Mesothelial cell of epicardium (in vitro differentiated cells): ENCODE measurements at regions not wholly inside any gene's neighbourhood (a gene's known extent, or its start where the extent isn't known, plus 50 kb on each side); places are given as distances from the start of the nearest gene placed in this dataset.
A peak's percentile ranks its signal among the peaks of the same experiment; 100 is the strongest.

Experiments
- DNase-seq, 2 experiments: peaks; one replicate each; pipeline ENCODE4 v3.0.0; 2021; ENCODE audit warnings: low spot score in 2 of 2; ENCODE audit not compliant: unreplicated experiment in 2 of 2
- H3K27ac Mint-ChIP-seq: 2 replicates; pipeline ENCODE4 v1.8.0; 2021; ENCODE audit warnings: mixed read lengths
- H3K27me3 Mint-ChIP-seq: 2 replicates; pipeline ENCODE4 v1.8.0; 2021; ENCODE audit warnings: low read depth, mixed read lengths
- H3K36me3 Mint-ChIP-seq: 2 replicates; pipeline ENCODE4 v1.8.0; 2021; ENCODE audit warnings: mixed read lengths
- H3K4me1 Mint-ChIP-seq: 2 replicates; pipeline ENCODE4 v1.8.0; 2021; ENCODE audit warnings: mixed read lengths
- H3K4me3 Mint-ChIP-seq: 2 replicates; pipeline ENCODE4 v1.8.0; 2021; ENCODE audit warnings: mild to moderate bottlenecking, moderate library complexity, mixed read lengths
- H3K9me3 Mint-ChIP-seq: 2 replicates; pipeline ENCODE4 v1.8.0; 2021; ENCODE audit warnings: mixed read lengths
- CTCF ChIP-seq: fragments of 200-600 bp; sonication (generic); IDR thresholded peaks from one replicate; pipeline ENCODE4 v1.5.0; 2021; ENCODE audit warnings: antibody characterized with exemption; ENCODE audit not compliant: unreplicated experiment

DNA sequence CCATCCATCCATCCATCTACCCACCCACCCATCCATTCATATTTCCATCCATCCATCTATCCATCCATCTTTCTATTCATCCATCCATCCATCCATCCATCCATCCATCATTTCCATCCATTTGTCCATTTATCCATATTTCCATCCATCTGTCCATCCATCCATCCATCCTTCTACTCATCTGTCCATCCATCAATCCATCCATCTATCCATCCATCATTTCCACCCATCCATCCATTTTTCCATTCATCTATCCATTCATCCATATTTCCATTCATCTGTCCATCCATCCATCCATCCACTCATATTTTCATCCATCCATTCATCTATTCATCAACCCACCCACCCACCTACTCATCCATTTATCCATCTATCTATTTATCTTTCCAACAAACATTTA lies 229.6 kb downstream of the TEX29 start:
- H3K4me1 Mint-ChIP-seq = no peaks in the 10 kb centered on the region
- H3K9me3 Mint-ChIP-seq = peaks cover 6% of the 10 kb centered on the region
- H3K27ac Mint-ChIP-seq = no peak overlapping the region
- no peaks in the 10 kb centered on the region for H3K36me3 Mint-ChIP-seq
- DNase-seq = no peak
- H3K27me3 Mint-ChIP-seq = peaks cover 38% of the 10 kb centered on the region
- no peak overlapping the region for H3K4me3 Mint-ChIP-seq
- no peak for TF ChIP-seq CTCF

- TF ChIP-seq CTCF = no peak
- peak in 1 of 2 experiments; percentile 24 for DNase-seq
- Mint-ChIP-seq H3K4me3 (no peak overlapping the region), H3K27ac (no peak overlapping the region), H3K36me3 (no peaks in the 10 kb centered on the region), H3K4me1 (no peaks in the 10 kb centered on the region), H3K9me3 (peaks cover under 1% of the 10 kb centered on the region), H3K27me3 (peaks cover 44% of the 10 kb centered on the region)
Observed at GRCh38 chr13:111551204-111551820, 230.9 kb downstream of the TEX29 start.

DNA sequence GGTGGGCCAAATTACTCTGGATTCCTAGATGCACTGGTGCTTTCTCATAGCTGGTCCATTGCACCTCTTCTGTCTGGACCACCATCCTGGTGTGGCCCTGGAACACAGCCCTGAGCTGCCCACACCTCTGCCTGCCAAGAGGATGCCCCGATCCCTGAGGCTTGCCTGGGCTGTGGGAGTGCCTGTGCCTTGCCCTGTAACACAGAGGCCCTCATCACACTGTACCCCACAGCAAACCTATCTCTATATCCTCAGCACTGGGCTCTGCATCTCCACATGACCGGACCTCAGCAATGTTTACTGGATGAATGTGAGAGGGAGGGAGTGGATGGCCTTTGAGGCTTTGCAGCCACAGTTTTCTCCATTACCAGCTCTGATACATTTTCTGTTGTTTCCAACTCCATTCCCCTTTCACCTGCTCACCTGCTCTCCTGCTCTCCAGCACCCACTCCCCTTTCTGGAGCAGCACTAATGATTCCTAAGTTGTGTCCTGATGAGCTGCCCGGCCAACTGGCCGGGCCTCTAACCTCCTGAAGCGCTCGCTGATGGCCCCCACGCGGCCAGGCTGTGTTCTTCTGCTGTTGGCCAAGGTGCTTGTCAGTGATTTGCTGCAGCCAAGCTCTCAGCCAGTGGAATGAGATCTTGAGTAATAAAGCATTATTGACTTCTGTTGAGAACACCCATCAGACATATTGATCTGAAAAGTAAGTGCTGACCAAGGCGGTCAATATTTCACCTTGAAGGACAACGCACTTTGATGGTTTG lies 232.6 kb downstream of the TEX29 start:
- no peaks in the 10 kb centered on the region for H3K4me1 Mint-ChIP-seq
- no peak overlapping the region for H3K4me3 Mint-ChIP-seq
- H3K9me3 Mint-ChIP-seq = no peaks in the 10 kb centered on the region
- peaks cover 59% of the 10 kb centered on the region for H3K27me3 Mint-ChIP-seq
- peak in 1 of 2 experiments; percentile 13 for DNase-seq
- no peak overlapping the region for H3K27ac Mint-ChIP-seq
- no peaks in the 10 kb centered on the region for H3K36me3 Mint-ChIP-seq
- no peak for TF ChIP-seq CTCF

DNA sequence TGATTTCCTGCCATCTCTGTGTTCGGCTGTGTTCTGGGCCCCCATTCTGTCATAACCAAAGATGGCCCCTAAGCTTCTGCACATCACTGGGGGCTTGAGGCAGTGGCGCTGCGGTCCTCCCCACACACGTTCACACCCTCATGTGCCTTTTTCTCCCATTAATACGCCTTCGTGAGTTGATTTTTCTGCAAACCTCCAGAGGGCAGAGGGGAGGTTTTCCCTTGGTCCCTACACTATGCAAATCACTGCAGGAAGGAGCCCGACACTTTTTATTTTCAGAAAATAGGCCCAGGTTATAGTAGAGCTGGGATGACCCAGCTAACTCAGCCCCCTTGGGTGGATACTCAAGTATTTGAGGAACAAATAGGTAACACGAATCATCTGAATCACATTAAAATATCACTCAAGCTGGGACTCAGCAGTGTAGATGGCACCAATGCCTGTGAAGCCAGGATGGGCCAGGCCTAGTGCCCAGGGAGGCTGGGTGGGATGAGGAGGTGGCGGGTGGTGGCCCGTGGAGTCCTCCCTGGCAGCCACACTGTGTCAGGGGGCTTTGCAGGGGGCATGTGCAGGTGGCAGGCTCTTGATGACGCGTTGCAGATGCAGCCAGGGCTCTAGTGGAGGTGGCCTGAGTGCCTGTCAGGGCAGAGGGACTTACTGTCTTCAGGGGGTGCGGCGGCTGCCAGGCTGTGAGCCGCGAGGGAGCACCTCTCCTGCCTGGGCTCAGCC lies 234.3 kb downstream of the TEX29 start:
- Mint-ChIP-seq H3K4me3 (no peak overlapping the region), H3K9me3 (no peaks in the 10 kb centered on the region), H3K36me3 (no peaks in the 10 kb centered on the region), H3K27me3 (peaks cover 60% of the 10 kb centered on the region), H3K4me1 (no peaks in the 10 kb centered on the region), H3K27ac (no peak overlapping the region)
- TF ChIP-seq CTCF = no peak
- peak in 1 of 2 experiments; percentile 10 for DNase-seq

DNA sequence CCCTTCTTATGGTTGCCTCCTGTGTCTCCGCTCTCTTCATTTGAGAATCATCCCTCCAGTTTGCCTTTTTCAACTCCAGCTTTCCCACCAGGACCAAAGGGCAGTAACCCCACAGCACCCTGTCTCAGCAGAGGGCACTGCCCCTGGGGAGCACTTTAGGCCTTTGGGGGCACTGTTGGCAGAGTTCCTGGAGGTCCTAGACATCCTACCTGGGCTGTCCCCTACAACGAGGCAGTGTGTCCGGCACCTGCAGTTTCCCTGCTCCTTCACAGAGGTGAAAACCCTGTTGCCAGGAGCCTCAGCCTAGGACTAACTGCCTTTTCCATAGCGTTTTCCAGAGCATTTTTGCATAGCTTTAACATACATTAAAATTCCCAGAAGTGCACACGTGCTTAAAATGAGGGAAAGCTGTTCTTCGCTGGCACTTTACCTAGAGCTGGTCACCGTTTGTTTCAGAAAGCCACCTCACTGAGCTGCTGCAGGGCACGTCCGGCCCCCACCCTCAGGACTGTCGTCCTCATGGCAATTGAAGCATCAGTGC lies 234.9 kb downstream of the TEX29 start:
- Mint-ChIP-seq H3K27ac (no peak overlapping the region), H3K9me3 (no peaks in the 10 kb centered on the region)

More for the DNA sequence above, 234.9 kb downstream of the TEX29 start:
- no peaks in the 10 kb centered on the region for H3K4me1 Mint-ChIP-seq
- peaks cover 61% of the 10 kb centered on the region for H3K27me3 Mint-ChIP-seq
- no peak for TF ChIP-seq CTCF
- H3K36me3 Mint-ChIP-seq = no peaks in the 10 kb centered on the region
- no peak overlapping the region for H3K4me3 Mint-ChIP-seq
- no peak for DNase-seq
